ENCODE measurements at regions not wholly inside any gene's neighbourhood (a gene's known extent, or its start where the extent isn't known, plus 50 kb on each side); places are given as distances from the start of the nearest gene placed in this dataset.

- TF ChIP-seq, protein P1, sequence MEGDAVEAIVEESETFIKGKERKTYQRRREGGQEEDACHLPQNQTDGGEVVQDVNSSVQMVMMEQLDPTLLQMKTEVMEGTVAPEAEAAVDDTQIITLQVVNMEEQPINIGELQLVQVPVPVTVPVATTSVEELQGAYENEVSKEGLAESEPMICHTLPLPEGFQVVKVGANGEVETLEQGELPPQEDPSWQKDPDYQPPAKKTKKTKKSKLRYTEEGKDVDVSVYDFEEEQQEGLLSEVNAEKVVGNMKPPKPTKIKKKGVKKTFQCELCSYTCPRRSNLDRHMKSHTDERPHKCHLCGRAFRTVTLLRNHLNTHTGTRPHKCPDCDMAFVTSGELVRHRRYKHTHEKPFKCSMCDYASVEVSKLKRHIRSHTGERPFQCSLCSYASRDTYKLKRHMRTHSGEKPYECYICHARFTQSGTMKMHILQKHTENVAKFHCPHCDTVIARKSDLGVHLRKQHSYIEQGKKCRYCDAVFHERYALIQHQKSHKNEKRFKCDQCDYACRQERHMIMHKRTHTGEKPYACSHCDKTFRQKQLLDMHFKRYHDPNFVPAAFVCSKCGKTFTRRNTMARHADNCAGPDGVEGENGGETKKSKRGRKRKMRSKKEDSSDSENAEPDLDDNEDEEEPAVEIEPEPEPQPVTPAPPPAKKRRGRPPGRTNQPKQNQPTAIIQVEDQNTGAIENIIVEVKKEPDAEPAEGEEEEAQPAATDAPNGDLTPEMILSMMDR (IDR thresholded peaks at IDR 0.05; ENCODE audit: low read depth, low read length) = no peak
- TF ChIP-seq EZH2phosphoT487 (IDR thresholded peaks at IDR 0.05; ENCODE audit: low read depth) = no peak
Observed at GRCh38 chr10:28127881-28128280, 129.0 kb upstream of the ODAD2 start.
